ENCODE measurements at regions not wholly inside any gene's neighbourhood (a gene's known extent, or its start where the extent isn't known, plus 50 kb on each side); places are given as distances from the start of the nearest gene placed in this dataset.

DNA sequence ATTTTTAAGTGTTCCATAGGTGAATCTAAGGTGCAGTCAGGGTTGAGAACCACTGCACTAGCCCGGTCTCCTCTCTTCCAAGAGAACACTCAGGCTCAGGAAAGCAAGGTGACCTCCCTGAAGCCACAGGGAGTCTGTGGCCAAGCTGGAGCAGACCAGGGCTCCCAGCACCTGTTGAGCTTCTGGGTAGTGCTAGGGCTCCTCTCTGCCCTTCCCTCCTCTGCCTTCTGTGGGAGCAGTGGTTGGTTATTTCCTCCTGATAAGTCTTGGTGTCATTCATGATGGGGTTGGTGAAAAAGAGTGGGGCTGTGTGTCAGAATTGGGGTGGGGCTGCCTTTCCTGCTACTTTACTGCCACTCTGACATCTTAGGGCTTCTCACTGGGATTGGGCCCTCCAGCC is 163.1 kb upstream of the UMPS start:
- no peak overlapping the region for H3K4me3 ChIP-seq (ENCODE audit: low read depth, low read length)
- TF ChIP-seq, protein P1, sequence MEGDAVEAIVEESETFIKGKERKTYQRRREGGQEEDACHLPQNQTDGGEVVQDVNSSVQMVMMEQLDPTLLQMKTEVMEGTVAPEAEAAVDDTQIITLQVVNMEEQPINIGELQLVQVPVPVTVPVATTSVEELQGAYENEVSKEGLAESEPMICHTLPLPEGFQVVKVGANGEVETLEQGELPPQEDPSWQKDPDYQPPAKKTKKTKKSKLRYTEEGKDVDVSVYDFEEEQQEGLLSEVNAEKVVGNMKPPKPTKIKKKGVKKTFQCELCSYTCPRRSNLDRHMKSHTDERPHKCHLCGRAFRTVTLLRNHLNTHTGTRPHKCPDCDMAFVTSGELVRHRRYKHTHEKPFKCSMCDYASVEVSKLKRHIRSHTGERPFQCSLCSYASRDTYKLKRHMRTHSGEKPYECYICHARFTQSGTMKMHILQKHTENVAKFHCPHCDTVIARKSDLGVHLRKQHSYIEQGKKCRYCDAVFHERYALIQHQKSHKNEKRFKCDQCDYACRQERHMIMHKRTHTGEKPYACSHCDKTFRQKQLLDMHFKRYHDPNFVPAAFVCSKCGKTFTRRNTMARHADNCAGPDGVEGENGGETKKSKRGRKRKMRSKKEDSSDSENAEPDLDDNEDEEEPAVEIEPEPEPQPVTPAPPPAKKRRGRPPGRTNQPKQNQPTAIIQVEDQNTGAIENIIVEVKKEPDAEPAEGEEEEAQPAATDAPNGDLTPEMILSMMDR (IDR thresholded peaks at IDR 0.05; ENCODE audit: low read depth, low read length), result no peak

DNA sequence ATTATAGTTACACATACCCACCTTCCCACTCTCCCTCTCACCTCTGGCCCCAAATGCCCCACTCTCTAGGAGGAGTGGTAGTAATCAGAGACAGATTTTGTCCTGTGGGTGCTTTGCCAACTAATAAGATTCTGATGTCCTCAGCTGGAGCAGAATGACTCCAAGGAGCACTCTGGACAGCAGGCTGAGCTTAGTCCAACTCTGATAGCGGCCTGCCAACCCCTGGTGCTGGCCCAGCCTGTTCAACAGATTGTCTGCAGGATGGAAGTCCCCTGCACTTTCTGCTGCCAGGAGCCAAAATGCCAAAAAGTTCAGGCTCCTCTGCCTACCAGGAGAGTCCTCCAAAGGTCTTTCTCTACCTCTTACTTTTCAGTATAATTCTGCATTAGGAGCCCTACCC is 160.5 kb upstream of the UMPS start:
- H3K4me3 ChIP-seq (ENCODE audit: low read depth, low read length), result no peak overlapping the region
- TF ChIP-seq, protein P1 (IDR thresholded peaks at IDR 0.05; ENCODE audit: low read depth, low read length), result no peak

DNA sequence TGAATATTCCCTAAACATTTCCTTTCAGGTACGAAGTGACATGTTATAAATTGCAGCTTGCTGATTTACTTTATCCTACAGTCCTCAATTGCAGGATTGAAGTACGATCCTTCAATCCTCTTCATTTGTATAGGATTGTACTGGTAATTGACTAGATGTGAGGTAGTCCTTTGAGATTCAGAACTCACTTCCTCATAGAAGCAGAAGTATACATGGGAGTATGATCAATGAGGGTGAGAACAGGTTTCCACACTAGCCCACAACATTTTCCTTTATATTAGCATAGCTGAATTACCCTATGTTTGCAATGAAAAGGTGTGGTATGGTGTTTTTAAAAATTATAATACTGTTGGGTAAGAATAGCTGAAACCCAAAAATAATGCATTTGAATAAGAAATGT is 160.0 kb upstream of the UMPS start:
- H3K4me3 ChIP-seq (ENCODE audit: low read depth, low read length), result no peak overlapping the region
- TF ChIP-seq, protein P1 (IDR thresholded peaks at IDR 0.05; ENCODE audit: low read depth, low read length), result no peak

DNA sequence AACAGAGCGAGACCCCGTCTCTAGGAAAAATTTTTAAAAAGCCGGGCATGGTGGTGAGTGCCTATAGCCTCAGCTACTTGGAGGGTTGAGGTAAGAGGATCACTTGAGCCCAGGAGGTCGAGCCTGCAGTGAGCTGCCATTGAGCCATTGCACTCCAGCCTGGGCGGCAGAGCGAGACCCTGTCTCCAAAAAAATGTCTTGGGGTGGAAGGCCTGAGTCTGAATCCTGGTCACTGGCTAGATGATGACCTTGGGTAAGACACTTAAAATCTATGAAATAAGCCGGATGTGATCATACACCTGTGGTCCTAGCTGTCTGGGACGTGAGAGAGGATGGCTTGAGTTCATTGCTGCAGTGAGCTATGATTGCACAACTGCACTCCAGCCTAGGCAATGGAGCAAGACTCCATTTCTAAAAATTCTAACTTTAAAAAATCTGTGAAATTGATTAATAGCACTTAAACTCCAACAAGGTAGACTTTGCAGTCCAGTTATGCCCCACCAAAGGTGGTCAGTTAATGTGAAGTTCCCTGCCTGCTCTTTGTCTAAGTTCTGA is 157.3 kb upstream of the UMPS start:
- H3K4me3 ChIP-seq (ENCODE audit: low read depth, low read length), result no peak overlapping the region
- TF ChIP-seq, protein P1 (IDR thresholded peaks at IDR 0.05; ENCODE audit: low read depth, low read length), result no peak

DNA sequence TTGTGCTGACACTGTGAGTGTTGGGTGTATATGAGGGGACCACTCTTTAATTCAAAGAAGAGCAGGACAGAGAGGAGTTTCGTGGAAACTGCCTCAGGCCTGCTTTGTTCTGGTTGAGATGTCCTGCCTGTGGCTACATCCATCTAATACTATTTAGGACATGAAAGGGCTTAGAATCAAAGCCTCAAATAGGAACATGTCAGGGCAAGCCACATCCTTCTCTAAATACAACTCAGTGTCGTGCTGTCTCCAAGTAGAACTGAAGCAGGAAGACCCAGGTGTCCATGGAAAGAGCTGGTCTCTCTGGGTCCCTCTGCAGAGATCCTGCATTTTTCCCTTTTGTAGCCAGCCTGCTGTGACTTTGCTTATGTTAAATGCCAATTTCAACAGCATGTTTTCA is 156.2 kb upstream of the UMPS start:
- no peak overlapping the region for H3K4me3 ChIP-seq (ENCODE audit: low read depth, low read length)
- TF ChIP-seq, protein P1 (IDR thresholded peaks at IDR 0.05; ENCODE audit: low read depth, low read length), result no peak

DNA sequence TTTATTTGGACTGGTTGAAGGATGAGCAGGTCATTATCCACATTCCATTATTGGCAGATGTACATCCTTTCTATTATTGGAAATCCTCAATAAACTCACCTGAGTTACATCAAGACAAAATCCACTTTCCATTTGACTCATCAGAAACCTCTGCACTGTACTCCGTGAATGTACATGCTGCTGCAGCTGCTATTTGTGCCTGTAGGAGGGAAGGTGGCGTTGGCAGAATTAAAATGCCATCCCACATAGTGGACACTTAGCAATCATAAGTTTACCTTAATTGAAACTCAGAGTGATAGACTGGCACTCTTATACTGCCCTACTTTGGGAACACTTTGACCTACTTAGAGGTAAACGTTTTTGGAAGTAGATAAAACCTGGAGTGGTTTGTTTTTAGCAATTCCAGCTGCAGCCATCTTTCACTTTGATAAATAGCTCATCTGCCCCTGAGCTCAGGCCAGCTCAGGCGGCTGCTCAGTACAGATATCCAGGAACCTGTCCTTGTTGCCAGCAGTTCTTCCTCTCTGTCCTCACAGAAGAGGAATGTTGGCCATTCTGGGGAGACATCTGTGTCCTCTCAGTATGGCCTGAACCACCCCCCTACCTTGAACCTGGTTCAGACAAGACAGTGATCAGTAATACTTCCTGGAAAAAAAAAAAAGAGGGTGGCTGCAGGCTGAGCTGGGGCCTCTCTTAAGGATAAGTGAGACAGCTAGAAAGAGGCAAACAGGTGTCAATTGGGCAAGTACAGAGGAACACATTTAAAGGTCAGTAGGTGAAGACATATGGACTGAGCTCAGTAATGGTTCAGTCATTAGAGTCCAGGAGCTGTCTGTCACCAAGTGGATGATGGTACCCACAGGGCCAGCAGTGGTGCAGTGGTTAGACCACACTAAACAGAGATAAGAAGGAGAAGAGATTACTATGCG is 153.4 kb upstream of the UMPS start:
- TF ChIP-seq, protein P1 (IDR thresholded peaks at IDR 0.05; ENCODE audit: low read depth, low read length), result no peak

DNA sequence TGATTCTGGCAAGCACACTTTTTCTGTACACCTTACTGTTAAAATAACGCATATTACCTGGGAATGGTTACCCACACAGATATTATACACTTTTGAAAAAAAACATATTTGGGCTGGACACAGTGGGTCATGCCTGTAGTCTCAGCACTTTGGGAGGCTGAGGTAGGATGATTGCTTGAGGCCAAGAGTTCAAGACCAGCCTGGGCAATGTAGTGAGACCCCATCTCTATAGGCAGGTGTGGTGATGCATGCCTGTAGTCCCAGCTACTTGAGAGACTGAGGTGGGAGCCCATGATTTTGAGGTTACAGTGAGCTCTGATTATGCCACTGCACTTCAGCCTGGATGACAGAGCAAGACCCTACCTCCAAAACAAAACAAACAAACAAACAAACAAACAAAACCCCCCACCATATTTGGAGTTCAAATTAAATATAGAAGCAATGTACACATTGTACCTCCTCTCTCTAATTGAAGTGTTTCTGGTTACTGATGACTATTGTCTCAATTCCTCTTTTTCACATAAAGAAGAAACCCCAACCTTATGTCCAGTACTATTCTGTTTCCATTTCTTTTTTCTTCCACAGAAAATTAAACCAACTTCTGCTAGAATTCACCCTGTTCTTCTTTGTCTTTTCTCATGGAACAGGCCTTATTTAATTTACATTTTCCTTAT is 152.6 kb upstream of the UMPS start:
- TF ChIP-seq, protein P1 (IDR thresholded peaks at IDR 0.05; ENCODE audit: low read depth, low read length), result no peak

More for the DNA sequence above, 153.4 kb upstream of the UMPS start:
- H3K4me3 ChIP-seq (ENCODE audit: low read depth, low read length), result no peak overlapping the region

More for the DNA sequence above, 152.6 kb upstream of the UMPS start:
- no peak overlapping the region for H3K4me3 ChIP-seq (ENCODE audit: low read depth, low read length)
